Immature natural killer cell (primary cell): ENCODE measurements at regions not wholly inside any gene's neighbourhood (a gene's known extent, or its start where the extent isn't known, plus 50 kb on each side); places are given as distances from the start of the nearest gene placed in this dataset.

ENCODE experiments used
- DNase-seq, 3 donors: peaks; one replicate each; pipeline ENCODE4 v3.0.0; 2022; ENCODE audit warnings: mixed read lengths in 1 of 3
- H3K27ac Mint-ChIP-seq, 6 donors: one replicate each; pipeline ENCODE4 v1.8.0; 2020; ENCODE audit warnings: mixed read lengths in 6 of 6, mild to moderate bottlenecking in 5 of 6, inconsistent platforms in 4 of 6, moderate library complexity in 3 of 6
- H3K27me3 Mint-ChIP-seq, 3 donors: one replicate each; pipeline ENCODE4 v1.8.0; 2020 to 2021; ENCODE audit warnings: low read depth in 3 of 3, mild to moderate bottlenecking in 3 of 3, mixed read lengths in 3 of 3, moderate library complexity in 3 of 3, inconsistent platforms in 1 of 3
- H3K36me3 Mint-ChIP-seq, 3 donors: one replicate each; pipeline ENCODE4 v1.8.0; 2020; ENCODE audit warnings: mixed read lengths in 3 of 3, inconsistent platforms in 2 of 3, mild to moderate bottlenecking in 2 of 3
- H3K4me1 Mint-ChIP-seq, 2 donors: one replicate each; pipeline ENCODE4 v1.8.0; 2020; ENCODE audit warnings: inconsistent platforms in 2 of 2, mild to moderate bottlenecking in 2 of 2, mixed read lengths in 2 of 2, moderate library complexity in 1 of 2
- H3K4me3 Mint-ChIP-seq, 5 donors: one replicate each; pipeline ENCODE4 v1.8.0; 2020; ENCODE audit warnings: mild to moderate bottlenecking in 5 of 5, mixed read lengths in 5 of 5, inconsistent platforms in 3 of 5, moderate library complexity in 3 of 5
- H3K9me3 Mint-ChIP-seq, 6 donors: one replicate each; pipeline ENCODE4 v1.8.0; 2020; ENCODE audit warnings: mild to moderate bottlenecking in 6 of 6, mixed read lengths in 6 of 6, inconsistent platforms in 4 of 6, moderate library complexity in 3 of 6

DNA sequence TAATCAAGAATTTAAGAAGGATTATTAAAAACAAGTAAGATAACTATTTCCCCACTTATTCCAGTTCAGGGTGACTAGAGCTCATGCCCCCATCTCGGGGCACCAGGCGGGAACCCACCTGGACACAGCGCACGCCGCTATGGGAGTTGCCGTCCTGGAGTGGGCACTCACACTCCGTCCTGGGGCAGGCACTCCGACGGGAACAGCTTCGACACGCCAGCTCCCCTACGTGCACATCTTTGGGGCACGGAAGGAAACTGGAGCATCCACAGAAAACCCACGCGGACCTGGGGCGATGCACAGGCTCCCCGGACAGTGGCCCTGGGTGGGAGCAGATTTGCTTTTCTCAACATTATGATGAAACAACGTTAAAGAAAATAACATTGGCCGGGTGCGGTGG, 52.0 kb upstream of the GATA5 start:
- H3K9me3 Mint-ChIP-seq = no peaks in the 10 kb centered on the region
- H3K36me3 Mint-ChIP-seq = no peaks in the 10 kb centered on the region
- no peaks in the 10 kb centered on the region for H3K4me1 Mint-ChIP-seq
- no peak overlapping the region for H3K4me3 Mint-ChIP-seq
- peaks cover 0 to 8% (median 0%) of the 10 kb centered on the region in 3 donors for H3K27me3 Mint-ChIP-seq
- DNase-seq = no peak
- no peak overlapping the region for H3K27ac Mint-ChIP-seq

DNA sequence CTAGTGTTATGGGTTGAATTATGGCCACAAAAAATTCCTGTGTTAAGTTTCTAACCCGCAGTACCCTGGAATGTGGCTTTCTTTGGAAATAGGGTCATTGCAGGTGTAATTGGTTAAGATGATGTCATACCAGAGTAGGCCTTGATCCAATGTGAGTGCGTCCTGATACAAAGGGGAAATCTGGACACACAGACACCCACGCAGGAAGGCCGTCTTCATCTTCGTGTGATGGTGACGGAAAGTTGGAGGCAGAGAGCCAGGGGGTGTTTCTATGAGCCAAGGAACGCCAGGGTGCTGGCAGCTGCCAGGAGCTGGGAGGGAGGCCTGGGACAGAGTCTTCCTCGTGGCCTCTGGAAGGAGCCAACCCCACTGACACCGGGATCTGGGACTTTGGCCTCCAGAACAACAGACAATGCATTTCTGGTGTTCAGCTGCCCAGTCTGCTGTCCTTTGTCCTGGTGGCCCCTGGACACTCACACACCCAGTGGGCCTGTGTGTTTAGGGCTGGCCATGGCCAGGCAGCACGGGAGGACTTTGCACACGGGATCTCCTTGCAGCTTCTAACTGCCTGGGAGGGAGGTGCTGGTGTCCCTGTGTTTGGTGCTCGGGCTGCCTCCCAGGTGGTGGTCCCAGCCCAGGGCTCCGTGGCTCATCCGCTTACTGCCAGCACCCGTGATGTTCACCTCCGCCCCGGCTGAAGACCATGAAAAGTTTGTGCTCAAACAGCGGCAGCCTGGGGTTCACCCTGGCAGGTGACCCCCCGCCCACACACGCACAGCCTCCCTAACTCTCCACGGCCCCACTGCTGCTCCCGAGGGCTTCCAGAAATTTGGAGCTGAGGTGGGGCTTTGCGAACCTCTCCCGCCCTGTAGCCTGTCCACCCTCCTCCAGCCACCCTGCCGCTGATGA, 53.4 kb upstream of the GATA5 start:
- Mint-ChIP-seq H3K9me3 (no peaks in the 10 kb centered on the region), H3K4me1 (no peaks in the 10 kb centered on the region), H3K36me3 (no peaks in the 10 kb centered on the region), H3K4me3 (no peak overlapping the region), H3K27ac (no peak overlapping the region), H3K27me3 (peaks cover 0 to 8% (median 0%) of the 10 kb centered on the region in 3 donors)
- DNase-seq = no peak

DNA sequence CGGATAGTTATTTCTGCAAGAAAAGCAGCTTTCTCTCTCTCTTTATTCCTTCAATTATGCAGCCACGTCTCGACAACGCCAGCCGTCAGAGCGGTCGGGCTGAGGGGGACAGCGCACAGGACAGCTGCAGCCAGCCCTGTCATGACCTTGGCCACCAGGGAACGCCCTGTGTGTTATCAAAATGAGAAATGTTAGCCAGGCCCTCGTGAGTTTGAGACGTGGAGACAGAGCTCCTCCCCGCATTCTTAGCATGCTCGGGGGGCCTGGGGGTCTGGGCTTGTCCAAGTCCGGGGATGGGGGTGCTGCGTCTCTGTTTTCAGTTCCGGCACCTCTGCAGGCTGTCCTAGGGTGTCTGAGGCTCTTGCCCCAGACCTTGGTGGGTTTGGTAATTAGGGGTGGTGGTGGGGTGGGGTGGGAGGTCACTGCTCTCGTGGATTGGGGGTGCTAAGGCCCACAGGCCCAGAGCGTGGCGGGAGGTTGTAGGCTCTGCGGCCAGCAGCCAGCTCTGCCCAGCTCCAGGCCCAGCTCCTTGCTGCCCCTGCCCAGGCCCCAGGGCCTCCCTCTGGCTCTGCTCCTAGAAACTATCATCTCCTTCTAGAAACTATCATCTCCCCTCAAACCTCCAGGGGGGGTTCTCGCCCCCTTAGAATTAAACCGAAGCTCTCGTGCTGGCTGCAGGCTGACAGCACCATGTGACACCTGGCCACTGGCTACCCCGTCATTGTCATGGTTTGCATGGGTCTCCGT, 54.3 kb upstream of the GATA5 start:
- Mint-ChIP-seq H3K27me3 (peaks cover 0 to 8% (median 0%) of the 10 kb centered on the region in 3 donors), H3K4me1 (no peaks in the 10 kb centered on the region), H3K27ac (no peak overlapping the region), H3K36me3 (no peaks in the 10 kb centered on the region), H3K4me3 (no peak overlapping the region), H3K9me3 (no peaks in the 10 kb centered on the region)
- no peak for DNase-seq

- Mint-ChIP-seq H3K9me3 (no peaks in the 10 kb centered on the region), H3K27ac (no peak overlapping the region), H3K36me3 (no peaks in the 10 kb centered on the region), H3K4me3 (no peak overlapping the region), H3K27me3 (peaks cover 0 to 8% (median 0%) of the 10 kb centered on the region in 3 donors), H3K4me1 (no peaks in the 10 kb centered on the region)
- no peak for DNase-seq
Measured at GRCh38 chr20:62530643-62531032, 54.8 kb upstream of the GATA5 start.

- H3K27ac Mint-ChIP-seq = no peak overlapping the region
- no peak for DNase-seq
- no peaks in the 10 kb centered on the region for H3K9me3 Mint-ChIP-seq
- H3K36me3 Mint-ChIP-seq = no peaks in the 10 kb centered on the region
- peaks cover 0 to 4% (median 0%) of the 10 kb centered on the region in 3 donors for H3K27me3 Mint-ChIP-seq
- H3K4me3 Mint-ChIP-seq = no peak overlapping the region
- H3K4me1 Mint-ChIP-seq = no peaks in the 10 kb centered on the region
Measured at GRCh38 chr20:62531046-62531838, 55.4 kb upstream of the GATA5 start.

DNA sequence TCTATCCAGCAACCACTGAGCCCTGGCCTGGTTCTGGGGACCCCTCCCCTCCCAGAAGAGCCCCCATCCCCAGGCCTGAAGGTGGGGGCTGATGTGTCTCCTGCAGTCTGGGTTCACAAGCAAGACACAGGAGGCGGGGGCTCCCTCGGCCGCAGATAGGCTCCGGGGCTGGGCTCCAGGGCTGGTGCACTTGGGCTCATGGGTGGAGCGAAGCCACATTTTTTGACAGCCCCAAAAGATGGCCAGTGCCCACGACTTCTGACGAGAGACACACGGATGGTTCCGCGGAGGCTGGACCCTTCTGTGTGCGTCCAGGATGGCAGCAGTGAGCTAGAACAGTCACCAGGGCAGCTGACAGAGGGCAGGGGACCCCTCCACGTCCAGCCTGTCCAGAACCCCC, 57.1 kb upstream of the GATA5 start:
- Mint-ChIP-seq H3K9me3 (no peaks in the 10 kb centered on the region), H3K36me3 (no peaks in the 10 kb centered on the region), H3K27me3 (peaks cover 0 to 2% (median 0%) of the 10 kb centered on the region in 3 donors), H3K27ac (no peak overlapping the region), H3K4me3 (no peak overlapping the region), H3K4me1 (no peaks in the 10 kb centered on the region)
- DNase-seq = no peak

GRCh38 chr20:62533591-62534495, 58.0 kb upstream of the GATA5 start:
- H3K4me3 Mint-ChIP-seq = no peak overlapping the region
- H3K36me3 Mint-ChIP-seq = no peaks in the 10 kb centered on the region
- H3K9me3 Mint-ChIP-seq = no peaks in the 10 kb centered on the region
- no peak overlapping the region for H3K27ac Mint-ChIP-seq
- no peaks in the 10 kb centered on the region for H3K27me3 Mint-ChIP-seq
- H3K4me1 Mint-ChIP-seq = no peaks in the 10 kb centered on the region
- no peak for DNase-seq

DNA sequence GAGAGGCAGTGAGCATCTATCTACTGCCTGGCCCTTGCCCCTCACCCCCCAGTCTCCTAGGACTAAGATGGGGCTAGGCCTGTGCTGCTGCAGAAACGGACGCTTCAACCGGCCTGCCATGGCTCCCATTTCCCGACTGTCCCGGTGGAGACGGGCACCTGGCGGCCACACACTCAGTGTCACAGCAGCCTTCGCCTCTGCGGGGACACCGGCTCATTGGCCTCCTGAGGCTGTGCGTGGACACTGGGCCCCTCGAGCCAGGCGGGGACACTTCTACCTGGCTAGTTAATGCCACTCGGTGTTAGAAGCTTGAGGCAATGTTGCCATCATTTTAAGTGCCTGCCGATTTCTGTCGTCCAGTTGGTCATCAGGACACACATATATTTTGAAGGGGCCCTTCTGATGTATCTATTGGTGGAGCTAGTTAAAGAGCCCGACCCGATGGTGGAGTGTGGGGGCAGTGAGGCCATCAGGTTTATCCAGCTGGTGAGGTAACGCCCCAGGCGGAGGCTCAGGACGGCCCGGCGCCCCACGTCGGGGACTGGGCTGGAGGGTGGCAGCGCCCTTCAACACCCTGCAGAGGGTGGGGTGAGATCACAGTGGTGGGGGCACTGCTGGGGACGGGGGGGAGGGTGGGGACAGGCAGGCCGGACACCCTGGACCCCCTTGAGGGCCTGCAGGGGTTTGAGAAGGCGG, 58.9 kb upstream of the GATA5 start:
- no peaks in the 10 kb centered on the region for H3K27me3 Mint-ChIP-seq
- no peak overlapping the region for H3K27ac Mint-ChIP-seq
- no peaks in the 10 kb centered on the region for H3K9me3 Mint-ChIP-seq
- H3K36me3 Mint-ChIP-seq = no peaks in the 10 kb centered on the region
- H3K4me3 Mint-ChIP-seq = no peak overlapping the region
- H3K4me1 Mint-ChIP-seq = no peaks in the 10 kb centered on the region
- no peak for DNase-seq

- no peaks in the 10 kb centered on the region for H3K4me1 Mint-ChIP-seq
- H3K27ac Mint-ChIP-seq = no peak overlapping the region
- no peak for DNase-seq
- H3K9me3 Mint-ChIP-seq = no peaks in the 10 kb centered on the region
- no peak overlapping the region for H3K4me3 Mint-ChIP-seq
- no peaks in the 10 kb centered on the region for H3K27me3 Mint-ChIP-seq
- H3K36me3 Mint-ChIP-seq = no peaks in the 10 kb centered on the region
Measured at GRCh38 chr20:62535282-62535811, 59.6 kb upstream of the GATA5 start.

- DNase-seq = no peak
- no peak overlapping the region for H3K4me3 Mint-ChIP-seq
- no peaks in the 10 kb centered on the region for H3K4me1 Mint-ChIP-seq
- H3K27ac Mint-ChIP-seq = no peak overlapping the region
- H3K9me3 Mint-ChIP-seq = no peaks in the 10 kb centered on the region
- no peaks in the 10 kb centered on the region for H3K36me3 Mint-ChIP-seq
- H3K27me3 Mint-ChIP-seq = peaks cover 0 to 1% (median 0%) of the 10 kb centered on the region in 3 donors
Measured at GRCh38 chr20:62535964-62536363, 60.2 kb upstream of the GATA5 start.

DNA sequence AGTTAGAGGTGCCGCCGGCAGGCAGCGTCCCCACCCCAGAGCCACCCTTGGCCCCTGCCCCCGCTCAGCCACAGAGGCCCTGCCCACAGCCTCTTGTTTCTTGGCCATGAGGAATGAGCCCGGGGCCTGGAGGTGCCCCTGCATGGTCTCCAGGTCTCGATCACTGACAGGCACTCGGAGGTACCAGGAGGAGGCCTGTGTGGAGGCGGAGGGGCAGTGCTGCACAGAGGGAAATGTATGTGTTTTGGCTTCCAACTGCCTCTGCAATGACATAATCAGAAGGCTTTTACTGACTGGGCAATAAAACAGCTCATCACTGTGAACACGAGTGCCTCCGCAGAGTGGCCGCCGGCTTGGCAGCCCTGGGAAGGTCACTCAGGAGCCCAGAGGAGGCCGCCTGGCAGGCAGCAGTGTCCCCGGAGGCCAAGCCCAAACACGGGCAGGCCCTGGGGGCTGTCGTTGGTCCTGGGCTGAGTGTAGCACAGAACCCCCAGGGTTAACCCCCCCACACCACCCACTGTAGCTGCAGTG, 61.1 kb upstream of the GATA5 start:
- no peak overlapping the region for H3K4me3 Mint-ChIP-seq
- H3K9me3 Mint-ChIP-seq = no peaks in the 10 kb centered on the region
- H3K27me3 Mint-ChIP-seq = peaks cover 0 to 1% (median 0%) of the 10 kb centered on the region in 3 donors
- H3K4me1 Mint-ChIP-seq = no peaks in the 10 kb centered on the region
- H3K27ac Mint-ChIP-seq = no peak overlapping the region
- no peaks in the 10 kb centered on the region for H3K36me3 Mint-ChIP-seq
- no peak for DNase-seq

GRCh38 chr20:62537649-62538292, 62.0 kb upstream of the GATA5 start:
- Mint-ChIP-seq H3K36me3 (no peaks in the 10 kb centered on the region), H3K9me3 (no peaks in the 10 kb centered on the region), H3K27me3 (peaks cover 0 to 1% (median 0%) of the 10 kb centered on the region in 3 donors), H3K27ac (no peak overlapping the region), H3K4me1 (no peaks in the 10 kb centered on the region), H3K4me3 (no peak overlapping the region)
- no peak for DNase-seq
